IMR-90 (cell line): ENCODE measurements at regions not wholly inside any gene's neighbourhood (a gene's known extent, or its start where the extent isn't known, plus 50 kb on each side); places are given as distances from the start of the nearest gene placed in this dataset.

Experiments
- ATAC-seq: fragments of 200-7000 bp; cut with Tn5 transposase; 2 replicates; pipeline ENCODE4 v1.9.1; 2020; ENCODE audit warnings: low read depth, mild to moderate bottlenecking, moderate library complexity
- BruUV-seq: library from RNA; stranded (reverse); fragments of 400-500 nt; replicated peaks from 2 replicates; lab custom pipeline; 2021; lab: Mats Ljungman, UMichigan
- CTCF ChIA-PET: fragments of 300-600 bp; formaldehyde crosslinking; extraction: SDS; loops from one replicate; lab custom pipeline; 2021; ENCODE audit warnings: antibody characterized with exemption; lab: Yijun Ruan, JAX
- POLR2A ChIA-PET: fragments of 300-600 bp; sonication (Branson Sonifier 250); formaldehyde crosslinking; loops from one replicate; lab custom pipeline; 2022; ENCODE audit warnings: antibody characterized with exemption; ENCODE audit not compliant: unreplicated experiment; lab: Charles Lee
- DNase-seq: peaks from one replicate; pipeline ENCODE4 v3.0.0; 2013
- H2AFZ ChIP-seq: replicated peaks from 2 replicates; pipeline ENCODE3; 2013; ENCODE audit warnings: low read length, mild to moderate bottlenecking; ENCODE audit not compliant: poor library complexity
- H2AK5ac ChIP-seq: 2 replicates; pipeline ENCODE4 v1.6.1; 2013; ENCODE audit warnings: low read depth, low read length, inconsistent platforms
- H2AK9ac ChIP-seq: replicated peaks from 2 replicates; pipeline ENCODE3; 2013; ENCODE audit warnings: mild to moderate bottlenecking, low read depth, low read length, moderate library complexity; ENCODE audit not compliant: poor library complexity
- H2BK120ac ChIP-seq: 2 replicates; pipeline ENCODE4 v1.6.1; 2013; ENCODE audit warnings: low read depth, low read length, inconsistent platforms
- H2BK15ac ChIP-seq: 3 replicates; pipeline ENCODE4 v1.6.1; 2013; ENCODE audit warnings: low read depth, low read length, inconsistent platforms
- H2BK20ac ChIP-seq: 2 replicates; pipeline ENCODE4 v1.6.1; 2013; ENCODE audit warnings: low read depth, mild to moderate bottlenecking, inconsistent platforms, low read length, moderate library complexity
- H2BK5ac ChIP-seq: 2 replicates; pipeline ENCODE4 v1.6.1; 2013; ENCODE audit warnings: mild to moderate bottlenecking, low read depth, low read length, inconsistent platforms; ENCODE audit not compliant: poor library complexity, severe bottlenecking
- H3K14ac ChIP-seq: replicated peaks from 2 replicates; pipeline ENCODE4 v1.6.1; 2013; ENCODE audit warnings: low read depth, low read length, inconsistent platforms
- H3K18ac ChIP-seq: 2 replicates; pipeline ENCODE4 v1.6.1; 2013; ENCODE audit warnings: low read depth, low read length, control low read depth
- H3K23ac ChIP-seq: 2 replicates; pipeline ENCODE4 v1.6.1; 2013; ENCODE audit warnings: low read depth, low read length, inconsistent platforms
- H3K27ac ChIP-seq: 2 replicates; pipeline ENCODE4 v1.5.1; 2013; ENCODE audit warnings: mild to moderate bottlenecking, control low read depth, low read length; ENCODE audit not compliant: insufficient read depth
- H3K27me3 ChIP-seq: 2 replicates; pipeline ENCODE4 v1.6.1; 2013; ENCODE audit warnings: low read length; ENCODE audit not compliant: control insufficient read depth, insufficient read depth
- H3K36me3 ChIP-seq: 2 replicates; pipeline ENCODE4 v1.6.1; 2013; ENCODE audit warnings: low read length, mixed read lengths; ENCODE audit not compliant: control insufficient read depth, insufficient read depth
- H3K4ac ChIP-seq: 2 replicates; pipeline ENCODE4 v1.6.1; 2013; ENCODE audit warnings: low read depth, low read length, inconsistent platforms
- H3K4me1 ChIP-seq: 2 replicates; pipeline ENCODE4 v1.6.1; 2013; ENCODE audit warnings: low read length, mixed read lengths; ENCODE audit not compliant: control insufficient read depth, insufficient read depth
- H3K4me2 ChIP-seq: 2 replicates; pipeline ENCODE4 v1.6.1; 2013; ENCODE audit warnings: low read depth, mild to moderate bottlenecking, control low read depth, low read length, moderate library complexity
- H3K4me3 ChIP-seq: 2 replicates; pipeline ENCODE4 v1.5.1; 2013; ENCODE audit warnings: low read depth, mild to moderate bottlenecking, control low read depth, low read length, moderate library complexity; ENCODE audit not compliant: insufficient read depth
- H3K56ac ChIP-seq: 2 replicates; pipeline ENCODE4 v1.6.1; 2013; ENCODE audit warnings: low read length, inconsistent platforms; ENCODE audit not compliant: insufficient read depth; ENCODE audit errors: extremely low read depth
- H3K79me1 ChIP-seq, 2 experiments: 2 replicates each; pipeline ENCODE4 v1.6.1; 2013; ENCODE audit warnings: low read length in 2 of 2, inconsistent platforms in 1 of 2, low read depth in 1 of 2
- H3K9ac ChIP-seq: 2 replicates; pipeline ENCODE4 v1.6.1; 2013; ENCODE audit warnings: low read depth, low read length, control low read depth
- H3K9me1 ChIP-seq: 2 replicates; pipeline ENCODE4 v1.6.1; 2013; ENCODE audit warnings: low read length, inconsistent platforms; ENCODE audit not compliant: insufficient read depth
- H3K9me3 ChIP-seq: 2 replicates; pipeline ENCODE4 v1.6.1; 2013; ENCODE audit warnings: low read length; ENCODE audit not compliant: control insufficient read depth, insufficient read depth
- H4K20me1 ChIP-seq: 2 replicates; pipeline ENCODE4 v1.6.1; 2013; ENCODE audit warnings: low read length, inconsistent platforms; ENCODE audit not compliant: insufficient read depth
- H4K5ac ChIP-seq: 2 replicates; pipeline ENCODE4 v1.6.1; 2013; ENCODE audit warnings: mild to moderate bottlenecking, low read depth, low read length, control low read depth
- H4K8ac ChIP-seq, 2 experiments: 2 replicates each; pipeline ENCODE4 v1.6.1; 2013; ENCODE audit warnings: low read depth in 2 of 2, low read length in 2 of 2, control low read depth in 1 of 2, inconsistent platforms in 1 of 2
- H4K91ac ChIP-seq: 2 replicates; pipeline ENCODE4 v1.6.1; 2013; ENCODE audit warnings: low read depth, low read length, inconsistent platforms; ENCODE audit not compliant: insufficient read depth
- BHLHE40 ChIP-seq: fragments of 150-350 bp; IDR thresholded peaks from 2 replicates; pipeline ENCODE4 v1.6.1; 2016; ENCODE audit warnings: mild to moderate bottlenecking, low read depth, low read length
- CEBPB ChIP-seq: IDR thresholded peaks from 2 replicates; pipeline ENCODE4 v1.6.1; 2012; ENCODE audit warnings: low read depth, low read length, improper control_type of control experiment
- CHD1 ChIP-seq: IDR thresholded peaks from 2 replicates; pipeline ENCODE4 v1.6.1; 2012; ENCODE audit warnings: low read depth, low read length, improper control_type of control experiment
- CTCF ChIP-seq: conservative IDR thresholded peaks from 2 replicates; pipeline ENCODE4 v1.5.1; 2012; ENCODE audit warnings: mild to moderate bottlenecking, low read depth, low read length, improper control_type of control experiment
- ELK1 ChIP-seq: fragments of 150-350 bp; IDR thresholded peaks from 2 replicates; pipeline ENCODE4 v1.6.1; 2016; ENCODE audit warnings: low read depth, mild to moderate bottlenecking, low read length, moderate library complexity, borderline replicate concordance
- FOS ChIP-seq: fragments of 150-350 bp; IDR thresholded peaks from 2 replicates; pipeline ENCODE4 v1.6.1; 2016; ENCODE audit warnings: low read depth, low read length
- MAFK ChIP-seq: IDR thresholded peaks from 2 replicates; pipeline ENCODE4 v1.6.1; 2012; ENCODE audit warnings: low read depth, low read length, improper control_type of control experiment
- MAZ ChIP-seq: IDR thresholded peaks from 2 replicates; pipeline ENCODE4 v1.6.1; 2012; ENCODE audit warnings: low read depth, mild to moderate bottlenecking, low read length, improper control_type of control experiment, moderate library complexity, borderline replicate concordance
- MXI1 ChIP-seq: IDR thresholded peaks from 2 replicates; pipeline ENCODE4 v1.6.1; 2012; ENCODE audit warnings: low read depth, mild to moderate bottlenecking, low read length, moderate library complexity, borderline replicate concordance
- NFE2L2 ChIP-seq: fragments of 150-350 bp; IDR thresholded peaks from 2 replicates; pipeline ENCODE4 v1.6.1; 2016; ENCODE audit warnings: low read depth, mild to moderate bottlenecking, low read length
- POLR2A ChIP-seq: IDR thresholded peaks from 2 replicates; pipeline ENCODE4 v1.6.1; 2012; ENCODE audit warnings: mild to moderate bottlenecking, low read depth, low read length
- RAD21 ChIP-seq: IDR thresholded peaks from 2 replicates; pipeline ENCODE4 v1.6.1; 2012; ENCODE audit warnings: low read length, improper control_type of control experiment
- RCOR1 ChIP-seq: IDR thresholded peaks from 2 replicates; pipeline ENCODE4 v1.6.1; 2012; ENCODE audit warnings: mild to moderate bottlenecking, low read length, improper control_type of control experiment; ENCODE audit not compliant: insufficient replicate concordance
- RFX5 ChIP-seq: IDR thresholded peaks from 2 replicates; pipeline ENCODE4 v1.8.0; 2012; ENCODE audit warnings: low read depth, mild to moderate bottlenecking, low read length, moderate library complexity
- SMC3 ChIP-seq: fragments of 150-350 bp; IDR thresholded peaks from 2 replicates; pipeline ENCODE4 v1.6.1; 2016; ENCODE audit warnings: low read depth, mild to moderate bottlenecking, antibody characterized with exemption, low read length, moderate library complexity
- USF2 ChIP-seq: fragments of 150-350 bp; IDR thresholded peaks from 2 replicates; pipeline ENCODE4 v1.6.1; 2017; ENCODE audit warnings: mild to moderate bottlenecking, antibody characterized with exemption, low read length, low read depth
- WGBS, 2 experiments: methylation state at CpG; one replicate each; pipeline versions ENCODE4 v1.1.5 to v1.1.7; 2013; ENCODE audit warnings: missing lambda C conversion rate in 2 of 2; ENCODE audit not compliant: insufficient read length in 1 of 2; ENCODE audit errors: extremely low coverage in 2 of 2; 5-methylcytosine and 5-hydroxymethylcytosine counted together
- dilution Hi-C: fragments of 300-500 bp; cut with HindIII; formaldehyde crosslinking; loops from one replicate; pipeline ENCODE4 v1.14.3; 2018; ENCODE audit warnings: low sequenced_read_pairs; ENCODE audit not compliant: unreplicated experiment
- in situ Hi-C: fragments of 300-500 bp; cut with MboI; formaldehyde crosslinking; loops from 3 replicates; pipeline ENCODE4 v1.14.3; 2019; ENCODE audit warnings: low sequenced_read_pairs, inconsistent platforms, mixed read lengths
- intact Hi-C: fragments of 100-400 bp; cut with micrococcal nuclease; formaldehyde crosslinking; loops from 2 replicates; pipeline ENCODE4 v1.10.0; 2022

- no peaks in the 10 kb centered on the region for H3K79me1 ChIP-seq
- no peak overlapping the region for H2BK5ac ChIP-seq
- H2AK9ac ChIP-seq: no peak overlapping the region
- no peak overlapping the region for H3K4ac ChIP-seq
- H3K9ac ChIP-seq: no peak overlapping the region
- H2BK120ac ChIP-seq: no peak overlapping the region
- H4K8ac ChIP-seq: no peak overlapping the region
- H3K4me2 ChIP-seq: no peak overlapping the region
- intact Hi-C loops (no loop called here), dilution Hi-C loops (no loop called here), in situ Hi-C loops (no loop called here)
- POLR2A ChIA-PET: no interaction called here
- no peak overlapping the region for H2BK15ac ChIP-seq
- H2AK5ac ChIP-seq: no peak overlapping the region
- H3K23ac ChIP-seq: no peak overlapping the region
- no peak overlapping the region for H3K27ac ChIP-seq
- H4K91ac ChIP-seq: no peak overlapping the region
- ATAC-seq (no peak), DNase-seq (no peak)
- no CpG with 5 or more reads among the region's 3 CpGs for WGBS, 2 experiments
- no peak overlapping the region for H3K18ac ChIP-seq
- H3K36me3 ChIP-seq: no peaks in the 10 kb centered on the region
- no peak overlapping the region for H2AFZ ChIP-seq
- no peaks in the 10 kb centered on the region for H3K27me3 ChIP-seq
- TF ChIP-seq MAZ (no peak), FOS (no peak), USF2 (no peak), POLR2A (no peak), RAD21 (no peak), MAFK (no peak), RCOR1 (no peak), RFX5 (no peak), CEBPB (no peak), MXI1 (no peak), ELK1 (no peak), CTCF (no peak), CHD1 (no peak), NFE2L2 (no peak), BHLHE40 (no peak), SMC3 (no peak)
- H3K4me1 ChIP-seq: no peaks in the 10 kb centered on the region
- no peak overlapping the region for H4K5ac ChIP-seq
- H3K4me3 ChIP-seq: no peak overlapping the region
- H2BK20ac ChIP-seq: no peak overlapping the region
- no peaks in the 10 kb centered on the region for H3K9me1 ChIP-seq
- H3K9me3 ChIP-seq: no peaks in the 10 kb centered on the region
- no peaks in the 10 kb centered on the region for H4K20me1 ChIP-seq
- H3K56ac ChIP-seq: no peak overlapping the region
- CTCF ChIA-PET: no interaction called here
- BruUV-seq: no TSS peak
- no peak overlapping the region for H3K14ac ChIP-seq
Measured at GRCh38 chr7:83704564-83704963, 55.6 kb upstream of the SEMA3E start.
